CD4-positive, alpha-beta T cell treated with Interleukin-2 at 100 ng/mL for 4 hours (primary cell): ENCODE measurements at regions not wholly inside any gene's neighbourhood (a gene's known extent, or its start where the extent isn't known, plus 50 kb on each side); places are given as distances from the start of the nearest gene placed in this dataset.
"Not testable (repeated sequence)": the region's sequence is repeated elsewhere in the genome, so short reads cannot be mapped to it uniquely, and the experiment has no call there.

ENCODE experiments used
- DNase-seq: peaks from one replicate; pipeline ENCODE4 v3.0.0-alpha.2; 2020; ENCODE audit warnings: low spot score

DNA sequence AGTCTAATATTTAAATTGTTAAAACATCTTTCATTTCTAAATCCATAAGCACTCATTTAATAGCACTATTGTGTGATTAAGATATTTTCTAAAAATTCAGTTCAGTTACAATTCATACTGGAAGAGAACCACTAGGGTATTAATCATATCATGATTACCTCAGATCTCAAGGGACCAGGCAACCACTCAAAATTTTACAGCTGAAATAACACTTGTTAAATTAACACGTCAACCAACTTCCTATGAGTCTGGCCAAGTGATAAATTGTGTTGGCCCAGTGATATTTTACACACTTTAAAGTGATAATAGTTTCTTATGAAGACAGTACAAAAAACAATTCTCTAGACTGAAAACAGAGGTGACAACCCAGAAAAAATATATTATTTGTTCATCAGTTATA lies 869.0 kb upstream of the ADGRB3 start:
- DNase-seq, result no peak

DNA sequence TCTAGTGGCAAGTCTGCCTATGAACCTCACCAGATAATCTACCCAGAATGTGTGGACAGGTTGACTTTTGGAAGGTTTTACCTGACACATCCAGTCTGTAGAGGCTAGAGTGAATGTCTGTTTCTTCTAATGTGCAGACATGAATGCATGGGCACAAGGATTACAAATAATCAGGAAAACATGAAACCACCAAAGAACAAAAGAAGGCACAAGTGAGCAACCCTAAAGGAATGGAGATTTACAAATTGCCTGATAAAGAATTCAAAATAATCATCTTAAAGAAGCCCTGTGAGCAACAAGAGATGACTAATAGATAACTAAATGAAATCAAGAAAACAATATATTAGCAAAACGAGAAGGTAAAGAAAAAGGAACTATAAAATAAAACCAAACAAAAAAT lies 876.1 kb upstream of the ADGRB3 start:
- no peak for DNase-seq

DNA sequence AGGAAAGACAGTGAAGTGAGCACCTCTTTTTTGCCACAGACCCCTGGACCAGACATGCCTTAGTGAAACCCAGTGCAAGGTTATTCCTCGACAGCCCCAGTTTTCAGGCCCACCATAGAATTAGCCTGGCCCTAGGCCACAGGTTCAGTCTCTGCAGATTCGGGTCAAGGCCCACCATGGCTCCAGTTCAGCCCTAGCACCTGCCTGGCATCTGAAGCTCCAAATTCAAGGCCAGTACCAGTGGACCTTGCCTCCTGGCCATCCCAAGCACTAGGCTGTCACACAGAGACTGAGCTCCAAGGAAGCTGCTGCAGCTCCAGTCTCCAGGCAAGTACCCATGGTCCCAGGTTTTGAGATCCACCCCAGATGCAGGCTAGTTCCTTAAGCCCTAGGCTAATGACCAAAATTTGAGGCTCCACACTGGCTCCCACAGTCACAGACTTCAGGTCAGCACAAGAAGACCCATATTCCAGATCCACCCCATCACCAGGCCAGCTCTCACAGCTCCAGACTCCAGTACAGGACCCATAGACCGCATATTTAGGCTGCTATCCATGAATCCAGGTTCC lies 877.5 kb upstream of the ADGRB3 start:
- DNase-seq, result no peak

- no peak for DNase-seq
Observed at GRCh38 chr6:67748521-67748920, 886.6 kb upstream of the ADGRB3 start.

GRCh38 chr6:67736816-67737215 lies 898.3 kb upstream of the ADGRB3 start:
- no peak for DNase-seq

DNA sequence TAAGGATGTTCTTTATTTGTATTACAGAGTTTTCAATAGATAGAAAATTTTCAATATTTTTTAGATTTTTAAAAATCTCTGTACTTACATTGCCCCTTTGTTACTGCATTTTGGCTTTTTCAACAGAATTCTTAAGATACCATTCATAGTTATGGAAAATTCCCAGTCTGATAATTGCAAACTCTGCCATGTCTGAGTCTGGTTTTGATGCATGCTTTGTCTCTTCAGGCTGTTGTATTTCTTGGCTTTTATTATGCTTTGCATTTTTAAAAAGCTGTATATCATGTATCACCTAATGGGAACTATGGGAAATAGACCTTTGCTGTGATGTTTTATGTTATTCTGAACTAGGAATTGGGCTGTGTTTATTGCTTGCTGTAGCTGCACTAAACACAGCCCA lies 898.9 kb upstream of the ADGRB3 start:
- no peak for DNase-seq

DNA sequence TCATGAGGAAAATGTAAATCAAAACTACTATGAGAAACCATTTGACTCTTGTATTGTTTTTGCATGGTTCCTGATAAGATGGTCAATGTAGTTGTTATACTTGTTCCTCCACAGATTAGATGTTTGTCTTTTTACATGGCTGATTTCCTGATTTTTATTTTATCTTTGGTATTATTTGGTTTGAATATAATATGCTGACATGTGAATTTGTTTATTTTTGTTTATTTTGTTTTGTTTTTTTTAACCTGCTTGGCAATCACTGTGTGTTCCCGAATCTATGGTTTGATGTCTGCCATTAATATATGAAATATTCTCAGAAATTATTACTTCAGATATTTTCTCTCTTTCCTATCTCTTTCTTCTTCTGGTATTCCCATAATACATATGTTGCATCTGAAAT lies 899.5 kb upstream of the ADGRB3 start:
- no peak for DNase-seq

GRCh38 chr6:67722861-67723261 lies 912.2 kb upstream of the ADGRB3 start:
- no peak for DNase-seq

GRCh38 chr6:67717281-67717680 lies 917.8 kb upstream of the ADGRB3 start:
- no peak for DNase-seq

DNA sequence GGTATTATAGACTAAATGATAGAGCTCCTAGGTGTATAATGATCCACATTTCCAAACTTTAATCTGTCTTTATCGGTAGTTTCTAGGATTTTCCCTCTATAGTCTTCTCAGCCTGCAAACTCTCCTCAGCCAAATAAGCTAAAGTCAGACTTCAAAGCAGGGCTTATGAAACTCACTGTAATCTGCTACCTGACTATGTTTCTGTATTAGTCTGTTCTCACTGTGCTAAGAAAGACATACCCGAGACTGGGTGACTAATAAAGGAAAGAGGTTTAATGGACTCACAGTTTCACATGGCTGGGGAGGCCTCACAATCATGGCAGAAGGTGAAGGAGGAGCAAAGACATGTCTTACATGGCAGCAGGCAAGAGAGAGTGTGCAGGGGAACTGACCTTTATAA lies 928.7 kb upstream of the ADGRB3 start:
- DNase-seq, result no peak

DNA sequence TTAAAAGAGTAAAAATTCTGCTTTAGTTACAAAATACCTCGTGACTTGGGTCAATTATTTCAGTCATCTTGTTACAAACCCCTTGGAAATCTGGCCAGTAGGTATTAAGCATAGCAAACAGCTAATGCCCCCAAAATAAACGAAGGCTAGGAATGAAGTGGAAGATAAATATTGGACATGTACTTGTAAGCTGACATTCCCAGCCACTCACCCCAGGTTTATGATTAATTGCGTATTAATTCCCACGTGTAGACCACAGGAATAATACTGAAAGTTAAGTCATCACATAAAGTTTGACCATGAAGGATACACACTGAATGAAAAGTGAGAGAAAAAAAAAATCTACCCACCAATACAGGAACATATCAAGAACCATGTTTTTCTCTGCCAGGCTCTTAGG lies 936.5 kb upstream of the ADGRB3 start:
- DNase-seq, result no peak

DNA sequence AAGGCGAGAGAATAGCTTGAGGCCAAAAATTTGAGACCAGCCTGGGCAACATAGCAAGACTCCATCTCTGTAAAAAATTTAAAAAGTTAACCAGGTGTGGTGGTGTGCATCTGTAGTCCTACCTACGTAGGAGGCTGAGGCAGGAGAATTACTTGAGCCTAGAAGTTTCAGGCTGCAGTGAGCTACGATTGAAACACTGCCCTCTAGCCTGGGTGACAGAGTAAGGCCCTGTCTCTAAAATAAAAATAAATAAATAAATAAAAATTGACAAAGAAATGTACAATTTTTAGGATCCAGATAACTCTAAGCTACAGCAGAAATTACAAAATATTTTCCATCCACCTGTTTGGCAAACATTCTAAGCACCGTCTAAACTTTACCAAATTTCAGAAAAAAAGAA lies 941.0 kb upstream of the ADGRB3 start:
- DNase-seq, result no peak

DNA sequence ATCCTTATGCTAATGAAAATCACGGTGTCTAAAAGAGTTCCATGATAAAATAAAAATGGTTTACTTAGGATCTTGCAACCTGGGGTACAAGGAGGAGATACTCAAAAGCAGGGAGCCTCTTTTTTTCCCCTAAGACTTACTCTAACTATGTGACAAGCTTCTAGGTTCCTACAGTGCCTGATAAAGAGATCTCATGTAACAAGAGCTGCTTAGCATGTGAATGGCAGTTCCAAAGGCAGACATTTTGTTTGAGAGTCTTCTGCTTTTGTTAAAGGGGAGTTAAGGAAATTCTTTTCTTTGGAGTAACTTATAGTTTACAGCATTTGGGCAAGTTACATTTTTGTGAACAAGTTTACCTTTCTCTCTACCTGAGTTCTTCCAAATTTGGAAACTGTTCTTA lies 945.8 kb upstream of the ADGRB3 start:
- no peak for DNase-seq

DNA sequence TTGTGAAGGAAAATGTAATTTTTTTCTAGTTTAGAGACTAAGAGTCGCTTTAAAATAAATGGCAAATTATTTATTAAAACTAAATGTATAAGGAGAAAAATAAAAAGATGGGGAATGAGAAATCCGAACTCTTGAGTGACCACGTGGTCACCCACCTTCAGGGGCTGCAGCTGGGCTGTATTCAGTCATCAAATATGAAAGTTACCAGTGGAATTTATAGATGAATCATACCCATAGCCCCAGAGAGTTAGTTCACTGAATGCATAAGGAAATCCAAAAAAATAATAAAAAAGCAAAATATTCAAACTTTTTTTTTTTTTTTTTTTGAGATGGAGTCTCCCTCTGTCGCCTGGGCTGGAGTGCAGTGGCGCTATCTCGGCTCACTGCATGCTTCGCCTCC lies 947.7 kb upstream of the ADGRB3 start:
- DNase-seq, result no peak

DNA sequence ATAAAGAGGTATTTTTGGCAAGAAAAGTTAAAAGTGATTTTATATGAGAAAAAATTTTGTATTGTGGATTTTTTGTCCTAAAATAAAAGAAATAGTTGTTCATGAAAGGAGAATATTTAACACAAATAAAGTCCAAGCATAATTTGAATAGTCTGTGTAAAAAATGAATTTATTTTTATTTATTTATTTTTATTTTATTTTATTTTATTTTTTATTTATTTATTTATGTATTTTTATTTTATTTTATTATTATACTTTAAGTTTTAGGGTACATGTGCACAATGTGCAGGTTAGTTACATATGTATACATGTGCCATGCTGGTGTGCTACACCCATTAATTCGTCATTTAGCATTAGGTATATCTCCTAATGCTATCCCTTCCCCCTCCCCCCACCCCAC lies 948.9 kb upstream of the ADGRB3 start:
- DNase-seq, result not testable (repeated sequence)

- no peak for DNase-seq
Observed at GRCh38 chr6:67683960-67684359, 951.1 kb upstream of the ADGRB3 start.

GRCh38 chr6:67680297-67680932 lies 954.7 kb upstream of the ADGRB3 start:
- no peak for DNase-seq

GRCh38 chr6:67679566-67680296 lies 955.4 kb upstream of the ADGRB3 start:
- no peak for DNase-seq

- no peak for DNase-seq
Observed at GRCh38 chr6:67676892-67677291, 958.2 kb upstream of the ADGRB3 start.

DNA sequence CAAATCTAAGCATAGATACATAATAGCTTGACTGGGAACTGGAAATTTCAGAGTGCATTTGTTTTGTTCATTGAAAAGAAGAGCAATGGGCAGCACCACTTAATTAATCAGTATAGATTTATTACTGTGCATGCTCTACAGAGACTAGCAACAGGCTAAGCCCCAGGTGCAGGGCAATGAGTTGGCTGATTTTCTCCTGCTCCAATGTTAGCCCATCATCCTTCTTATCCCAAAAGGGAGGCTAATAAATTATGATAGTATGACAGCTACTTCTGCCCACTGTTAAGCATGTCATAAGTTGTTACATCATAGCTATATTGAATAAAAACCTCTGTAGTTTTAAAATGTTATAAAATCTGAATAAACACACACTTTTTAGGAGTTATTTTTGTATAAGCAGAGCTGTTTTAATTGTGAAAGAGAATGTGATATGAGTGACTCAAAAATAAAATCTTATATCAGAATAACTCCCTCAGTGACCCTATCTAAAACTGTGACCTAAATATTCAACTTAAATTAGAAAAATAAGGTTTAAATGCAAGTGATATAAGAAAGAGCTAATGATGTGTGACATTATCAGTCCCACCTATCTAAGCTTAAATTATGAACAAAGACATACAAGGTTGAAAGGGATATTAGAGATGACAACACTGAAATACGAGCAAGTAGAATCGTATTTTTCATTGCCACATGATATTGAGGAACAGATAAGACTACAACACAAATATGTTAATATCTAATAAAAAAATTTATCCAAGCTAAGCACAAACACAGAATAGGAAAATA lies 967.3 kb upstream of the ADGRB3 start:
- DNase-seq, result no peak

DNA sequence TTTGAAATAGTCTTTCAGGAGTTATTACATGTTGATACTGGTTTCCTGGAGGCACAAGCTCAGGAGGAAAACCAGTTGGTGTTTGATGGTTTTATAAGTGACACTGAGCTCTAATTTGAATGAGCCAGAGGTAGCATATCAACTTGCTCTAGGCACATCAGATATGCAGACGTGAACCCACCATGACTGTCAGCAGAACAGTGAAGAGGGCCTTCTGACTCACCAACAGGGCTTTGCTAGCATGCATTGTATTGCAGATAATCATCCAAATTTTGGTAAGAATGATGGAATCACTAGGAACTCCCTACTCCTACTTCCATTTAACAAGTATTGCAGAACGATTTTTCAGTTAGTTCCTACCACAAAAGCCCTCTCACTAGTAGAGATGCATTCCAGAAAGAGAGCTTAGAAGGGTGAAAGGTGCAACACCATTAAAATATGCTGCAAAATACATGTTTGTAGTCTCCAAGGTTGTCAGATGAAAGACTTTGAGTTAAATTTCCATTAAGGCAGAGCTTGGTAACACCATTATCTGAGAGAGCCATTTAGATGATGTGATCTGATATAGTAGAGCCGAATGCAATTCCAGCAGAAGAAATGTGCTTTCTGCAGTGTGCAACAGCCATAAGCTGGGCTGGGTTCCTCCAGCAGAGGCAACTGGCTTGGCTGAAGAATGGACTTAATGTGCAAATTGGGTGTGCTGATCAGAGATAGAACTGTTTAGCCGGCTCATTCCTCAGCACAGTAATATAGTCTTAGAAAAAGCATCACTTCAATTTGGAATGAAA lies 968.7 kb upstream of the ADGRB3 start:
- no peak for DNase-seq

GRCh38 chr6:67664942-67665341 lies 970.1 kb upstream of the ADGRB3 start:
- no peak for DNase-seq
